ENCODE measurements at regions not wholly inside any gene's neighbourhood (a gene's known extent, or its start where the extent isn't known, plus 50 kb on each side); places are given as distances from the start of the nearest gene placed in this dataset.
"Not testable (repeated sequence)": the region's sequence is repeated elsewhere in the genome, so short reads cannot be mapped to it uniquely, and the experiment has no call there.

- no peak overlapping the region for H3K4me3 Mint-ChIP-seq
- no peak for ATAC-seq
- POLR2A ChIA-PET, result no interaction called here
- no peak for DNase-seq
- H3K9me3 Mint-ChIP-seq, result peaks cover 7 to 29% (median 20%) of the 10 kb centered on the region in 9 donors
- peaks cover 0 to 20% (median 0%) of the 10 kb centered on the region in 3 donors for H3K36me3 Mint-ChIP-seq
- H3K27me3 Mint-ChIP-seq, result no peaks in the 10 kb centered on the region
- H3K27ac Mint-ChIP-seq, result no peak overlapping the region
- H3K4me1 Mint-ChIP-seq, result no peaks in the 10 kb centered on the region
Observed at GRCh38 chr7:91459539-91459938, 195.3 kb downstream of the FZD1 start.

DNA sequence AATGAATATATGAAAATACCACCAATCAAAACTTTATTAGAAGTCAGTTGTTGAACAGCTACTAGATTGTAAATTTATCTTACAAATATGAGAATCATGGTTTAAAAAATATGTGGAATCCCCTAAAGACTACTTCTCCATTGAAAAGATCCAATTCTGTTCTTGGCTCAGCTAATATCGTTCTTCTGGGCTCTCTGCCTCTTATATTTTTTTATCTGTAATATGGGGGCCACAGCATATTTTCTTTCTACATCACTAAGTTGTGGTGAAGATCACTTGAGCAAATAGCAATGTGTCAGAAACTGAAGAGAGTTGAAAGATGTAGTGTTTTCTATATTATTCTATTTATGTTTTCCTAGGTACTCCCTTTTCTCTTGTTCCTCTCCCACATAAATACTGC, 198.1 kb downstream of the FZD1 start:
- DNase-seq (no peak), ATAC-seq (no peak)
- Mint-ChIP-seq H3K4me3 (no peak overlapping the region), H3K9me3 (peaks cover 4 to 23% (median 11%) of the 10 kb centered on the region in 9 donors), H3K27ac (no peak overlapping the region), H3K27me3 (no peaks in the 10 kb centered on the region), H3K36me3 (peaks cover 0 to 15% (median 0%) of the 10 kb centered on the region in 3 donors), H3K4me1 (no peaks in the 10 kb centered on the region)
- POLR2A ChIA-PET, result no interaction called here

DNA sequence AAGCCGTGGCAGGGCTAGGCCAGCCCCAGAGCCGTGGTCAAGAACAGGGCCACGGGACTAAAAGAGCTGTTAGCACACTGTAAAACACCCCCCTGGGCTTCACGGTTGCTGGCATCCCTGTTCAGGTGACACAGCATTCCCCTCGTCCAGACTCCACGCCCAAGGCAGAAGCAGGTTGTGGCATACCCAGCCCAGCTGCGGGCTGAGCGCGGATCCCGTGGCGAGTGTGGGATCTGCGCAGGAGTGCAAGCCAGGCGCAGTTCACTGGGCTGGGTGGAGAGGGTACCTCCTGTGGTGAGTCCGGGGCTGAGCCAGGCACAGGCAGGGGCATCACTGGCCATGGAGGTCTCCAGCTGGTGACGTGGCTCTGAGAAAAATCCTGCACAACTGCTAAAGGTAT, 199.1 kb downstream of the FZD1 start:
- Mint-ChIP-seq H3K27me3 (no peaks in the 10 kb centered on the region), H3K27ac (no peak overlapping the region), H3K36me3 (peaks cover 0 to 5% (median 0%) of the 10 kb centered on the region in 3 donors), H3K4me3 (no peak overlapping the region), H3K4me1 (no peaks in the 10 kb centered on the region), H3K9me3 (peaks cover 2 to 15% (median 11%) of the 10 kb centered on the region in 9 donors)
- DNase-seq (peak in 1 of 10 donors; percentile 62), ATAC-seq (no peak)
- POLR2A ChIA-PET, result no interaction called here

- H3K27me3 Mint-ChIP-seq, result no peaks in the 10 kb centered on the region
- H3K4me3 Mint-ChIP-seq, result no peak overlapping the region
- H3K36me3 Mint-ChIP-seq, result peaks cover 0 to 10% (median 0%) of the 10 kb centered on the region in 3 donors
- no peaks in the 10 kb centered on the region for H3K4me1 Mint-ChIP-seq
- DNase-seq (no peak), ATAC-seq (no peak)
- H3K27ac Mint-ChIP-seq, result no peak overlapping the region
- POLR2A ChIA-PET, result no interaction called here
- peaks cover 3 to 26% (median 9%) of the 10 kb centered on the region in 9 donors for H3K9me3 Mint-ChIP-seq
Observed at GRCh38 chr7:91465595-91466061, 201.4 kb downstream of the FZD1 start.

DNA sequence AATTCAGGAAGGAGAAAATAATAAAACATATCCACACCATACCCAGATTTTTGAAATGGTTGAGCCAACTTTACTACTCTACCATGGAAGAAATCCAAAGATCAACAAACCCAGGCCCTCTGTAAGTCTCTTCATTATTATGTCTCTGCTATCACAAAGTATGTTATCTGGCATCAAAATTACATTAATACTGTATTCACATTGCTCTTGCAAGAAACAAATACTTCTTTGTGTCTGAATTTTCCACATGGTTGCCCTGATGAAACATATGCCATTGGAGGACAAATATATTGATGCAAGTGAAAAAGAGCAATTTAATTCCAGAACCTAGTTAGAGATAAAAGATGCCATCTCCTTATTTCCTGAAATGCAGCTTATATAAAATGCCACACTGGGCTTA, 204.0 kb downstream of the FZD1 start:
- H3K27me3 Mint-ChIP-seq, result no peaks in the 10 kb centered on the region
- H3K4me1 Mint-ChIP-seq, result no peaks in the 10 kb centered on the region
- peaks cover 0 to 5% (median 0%) of the 10 kb centered on the region in 3 donors for H3K36me3 Mint-ChIP-seq
- POLR2A ChIA-PET, result no interaction called here
- H3K4me3 Mint-ChIP-seq, result no peak overlapping the region
- H3K27ac Mint-ChIP-seq, result no peak overlapping the region
- peaks cover 0 to 32% (median 16%) of the 10 kb centered on the region in 9 donors for H3K9me3 Mint-ChIP-seq
- no peak for DNase-seq
- ATAC-seq, result no peak

DNA sequence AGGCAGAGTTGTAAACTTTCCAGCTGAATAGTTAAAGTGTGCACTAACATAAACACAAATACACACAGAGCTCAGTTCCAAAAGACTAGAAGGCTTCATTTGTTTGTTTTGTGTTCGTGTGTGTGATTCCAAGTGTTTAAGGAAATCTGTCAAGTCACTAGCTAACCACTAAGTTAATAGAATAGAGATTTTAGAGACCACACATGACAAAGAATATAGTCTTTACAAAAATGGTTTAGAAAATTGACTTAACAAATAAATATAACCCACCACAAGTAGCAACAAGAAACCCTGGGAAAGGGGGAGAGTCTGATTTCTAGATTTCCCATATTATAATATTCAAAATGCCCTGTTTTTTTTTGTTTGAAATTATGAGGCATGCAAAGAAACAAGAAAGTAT, 209.4 kb downstream of the FZD1 start:
- no peaks in the 10 kb centered on the region for H3K27me3 Mint-ChIP-seq
- no peaks in the 10 kb centered on the region for H3K4me1 Mint-ChIP-seq
- H3K36me3 Mint-ChIP-seq, result peaks cover 0 to 21% (median 0%) of the 10 kb centered on the region in 3 donors
- no peak overlapping the region for H3K4me3 Mint-ChIP-seq
- no peak overlapping the region for H3K27ac Mint-ChIP-seq
- ATAC-seq (no peak), DNase-seq (no peak)
- H3K9me3 Mint-ChIP-seq, result peaks cover 11 to 52% (median 29%) of the 10 kb centered on the region in 9 donors
- POLR2A ChIA-PET, result no interaction called here

- POLR2A ChIA-PET, result no interaction called here
- no peaks in the 10 kb centered on the region for H3K27me3 Mint-ChIP-seq
- H3K9me3 Mint-ChIP-seq, result peaks cover 11 to 53% (median 32%) of the 10 kb centered on the region in 9 donors
- no peaks in the 10 kb centered on the region for H3K4me1 Mint-ChIP-seq
- DNase-seq (no peak), ATAC-seq (no peak)
- peaks cover 0 to 21% (median 0%) of the 10 kb centered on the region in 3 donors for H3K36me3 Mint-ChIP-seq
- no peak overlapping the region for H3K4me3 Mint-ChIP-seq
- H3K27ac Mint-ChIP-seq, result no peak overlapping the region
Observed at GRCh38 chr7:91474074-91474473, 209.8 kb downstream of the FZD1 start.

DNA sequence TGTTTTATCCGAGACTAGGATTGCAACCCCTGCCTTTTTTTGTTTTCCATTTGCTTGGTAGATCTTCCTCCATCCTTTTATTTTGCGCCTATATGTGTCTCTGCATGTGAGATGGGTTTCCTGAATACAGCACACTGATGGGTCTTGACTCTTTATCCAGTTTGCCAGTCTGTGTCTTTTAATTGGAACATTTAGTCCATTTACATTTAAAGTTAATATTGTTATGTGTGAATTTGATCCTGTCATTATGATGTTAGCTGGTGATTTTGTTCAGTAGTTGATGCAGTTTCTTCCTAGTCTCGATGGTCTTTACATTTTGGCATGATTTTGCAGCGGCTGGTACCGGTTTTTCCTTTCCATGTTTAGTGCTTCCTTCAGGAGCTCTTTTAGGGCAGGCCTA, 216.2 kb downstream of the FZD1 start:
- H3K4me1 Mint-ChIP-seq, H3K4me3 Mint-ChIP-seq, POLR2A ChIA-PET, ATAC-seq, DNase-seq, H3K27ac Mint-ChIP-seq, H3K27me3 Mint-ChIP-seq: not testable (repeated sequence)
- Mint-ChIP-seq H3K9me3 (peaks cover 8 to 47% (median 14%) of the 10 kb centered on the region in 9 donors), H3K36me3 (peaks cover 0 to 12% (median 2%) of the 10 kb centered on the region in 3 donors)

GRCh38 chr7:91491868-91492267, 227.6 kb downstream of the FZD1 start:
- DNase-seq, result no peak
- H3K27me3 Mint-ChIP-seq, result no peaks in the 10 kb centered on the region
- no peak for ATAC-seq
- H3K4me1 Mint-ChIP-seq, result no peaks in the 10 kb centered on the region
- H3K9me3 Mint-ChIP-seq, result peaks cover 9 to 50% (median 27%) of the 10 kb centered on the region in 9 donors
- POLR2A ChIA-PET, result no interaction called here
- no peak overlapping the region for H3K4me3 Mint-ChIP-seq
- peaks cover 0 to 20% (median 0%) of the 10 kb centered on the region in 3 donors for H3K36me3 Mint-ChIP-seq
- H3K27ac Mint-ChIP-seq, result no peak overlapping the region

DNA sequence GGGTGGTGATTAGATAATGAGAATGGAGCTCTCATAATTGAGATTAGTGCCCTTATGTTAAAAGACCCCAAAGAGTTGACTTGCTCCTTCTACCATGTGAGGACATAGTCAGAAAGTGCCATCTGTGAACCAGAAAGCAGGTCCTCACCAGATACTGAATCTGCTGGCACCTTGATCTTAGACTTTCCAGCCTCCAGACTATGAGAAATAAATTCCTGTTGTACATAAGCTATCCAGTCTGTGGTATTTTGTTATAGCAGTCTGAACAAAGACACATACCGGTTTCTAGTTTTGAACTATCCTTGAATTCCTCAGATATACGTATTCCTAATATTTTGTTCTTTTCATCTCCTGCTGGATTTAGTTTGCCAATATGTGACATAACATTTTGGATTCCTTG, 228.1 kb downstream of the FZD1 start:
- DNase-seq, result no peak
- POLR2A ChIA-PET, result no interaction called here
- Mint-ChIP-seq H3K9me3 (peaks cover 9 to 50% (median 25%) of the 10 kb centered on the region in 9 donors), H3K4me1 (no peaks in the 10 kb centered on the region), H3K27ac (no peak overlapping the region), H3K27me3 (no peaks in the 10 kb centered on the region), H3K4me3 (no peak overlapping the region), H3K36me3 (peaks cover 0 to 20% (median 0%) of the 10 kb centered on the region in 3 donors)
- no peak for ATAC-seq

DNA sequence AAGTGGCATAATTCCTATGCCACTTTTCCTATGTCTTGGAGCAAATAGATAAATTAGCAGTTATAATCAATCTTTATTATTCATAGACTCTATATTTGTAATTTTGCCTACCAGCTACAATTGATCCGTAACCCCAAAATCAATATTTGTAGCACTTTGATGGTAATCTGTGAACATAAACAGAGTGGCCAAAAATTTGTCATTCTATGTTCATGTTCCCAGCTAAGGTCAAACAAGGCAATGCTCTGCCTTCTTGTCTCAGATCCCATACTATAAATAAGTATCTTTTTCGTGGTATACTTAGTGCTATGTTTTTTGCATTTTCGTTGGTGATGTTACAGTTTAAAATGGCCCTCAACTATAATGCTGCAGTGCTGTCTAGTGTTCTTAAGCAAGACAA, 228.5 kb downstream of the FZD1 start:
- H3K4me1 Mint-ChIP-seq, result no peaks in the 10 kb centered on the region
- no peak overlapping the region for H3K27ac Mint-ChIP-seq

DNA sequence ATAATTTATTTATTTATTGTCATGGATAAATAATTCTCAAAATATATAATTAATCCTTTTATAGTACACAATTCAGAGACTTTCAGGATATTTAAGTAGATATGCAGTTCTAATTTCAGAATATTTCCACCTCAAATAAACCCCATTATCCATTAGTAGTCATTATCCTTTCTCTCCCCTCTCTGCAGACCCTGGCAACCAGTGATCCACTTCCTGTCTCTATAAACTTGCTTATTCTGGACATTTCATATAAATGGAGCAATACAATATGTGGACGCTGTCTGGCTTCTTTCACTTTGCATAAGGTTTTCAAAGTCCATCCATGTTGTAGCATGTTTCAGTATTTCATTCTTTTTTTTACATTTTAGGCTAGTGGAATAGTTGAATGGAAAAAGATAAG, 230.2 kb downstream of the FZD1 start:
- POLR2A ChIA-PET, result no interaction called here
- H3K27ac Mint-ChIP-seq, result no peak overlapping the region
- ATAC-seq, result no peak
- peaks cover 0 to 26% (median 0%) of the 10 kb centered on the region in 3 donors for H3K36me3 Mint-ChIP-seq
- H3K27me3 Mint-ChIP-seq, result no peaks in the 10 kb centered on the region
- no peak for DNase-seq
- H3K4me3 Mint-ChIP-seq, result no peak overlapping the region
- peaks cover 12 to 64% (median 32%) of the 10 kb centered on the region in 9 donors for H3K9me3 Mint-ChIP-seq
- H3K4me1 Mint-ChIP-seq, result no peaks in the 10 kb centered on the region

More for the DNA sequence above, 228.5 kb downstream of the FZD1 start:
- Mint-ChIP-seq H3K27me3 (no peaks in the 10 kb centered on the region), H3K4me3 (no peak overlapping the region), H3K36me3 (peaks cover 0 to 20% (median 0%) of the 10 kb centered on the region in 3 donors), H3K9me3 (peaks cover 9 to 51% (median 25%) of the 10 kb centered on the region in 9 donors)
- DNase-seq, result no peak
- POLR2A ChIA-PET, result no interaction called here
- no peak for ATAC-seq

DNA sequence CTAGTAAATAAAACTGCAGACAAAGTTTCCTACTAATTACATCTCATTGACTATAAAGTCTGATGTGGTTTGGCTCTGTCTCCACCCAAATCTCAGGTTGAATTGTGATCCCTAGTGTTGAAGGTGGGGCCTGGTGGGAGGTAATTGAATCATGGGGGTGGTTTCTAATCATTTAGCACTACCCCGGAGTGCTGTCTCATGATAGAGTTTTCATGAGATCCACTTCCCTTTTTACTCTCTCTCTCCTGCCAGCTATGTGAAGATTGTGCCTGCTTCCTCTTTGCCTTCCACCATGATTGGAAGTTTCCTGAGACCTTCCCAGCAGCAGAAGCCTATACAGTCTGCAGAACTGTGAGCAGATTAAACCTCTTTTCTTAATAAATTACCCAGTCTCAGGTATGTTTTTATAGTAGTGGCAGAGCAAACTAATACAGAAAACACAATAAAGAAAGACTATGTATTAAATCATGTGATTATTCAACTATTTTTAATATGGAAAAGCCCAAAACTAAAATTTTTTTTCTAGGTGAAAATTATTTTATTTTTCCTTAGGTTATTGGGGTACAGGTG, 232.1 kb downstream of the FZD1 start:
- Mint-ChIP-seq H3K9me3 (peaks cover 11 to 66% (median 27%) of the 10 kb centered on the region in 9 donors), H3K4me1 (no peaks in the 10 kb centered on the region), H3K27ac (no peak overlapping the region), H3K4me3 (no peak overlapping the region), H3K36me3 (peaks cover 0 to 26% (median 0%) of the 10 kb centered on the region in 3 donors), H3K27me3 (no peaks in the 10 kb centered on the region)
- DNase-seq (no peak), ATAC-seq (no peak)
- POLR2A ChIA-PET, result no interaction called here

- H3K27me3 Mint-ChIP-seq, DNase-seq, ATAC-seq, H3K4me3 Mint-ChIP-seq, H3K27ac Mint-ChIP-seq, H3K4me1 Mint-ChIP-seq, POLR2A ChIA-PET: not testable (repeated sequence)
- peaks cover 0 to 26% (median 0%) of the 10 kb centered on the region in 3 donors for H3K36me3 Mint-ChIP-seq
- H3K9me3 Mint-ChIP-seq, result peaks cover 16 to 66% (median 27%) of the 10 kb centered on the region in 9 donors
Observed at GRCh38 chr7:91497277-91497676, 233.0 kb downstream of the FZD1 start.
